ENCODE measurements at regions not wholly inside any gene's neighbourhood (a gene's known extent, or its start where the extent isn't known, plus 50 kb on each side); places are given as distances from the start of the nearest gene placed in this dataset.

- Histone ChIP-seq H3K9ac (ENCODE audit: low read length) (no peak overlapping the region), H3F3A (ENCODE audit: insufficient read depth, low read length, poor library complexity, severe bottlenecking) (no peaks in the 10 kb centered on the region), H3K9me3 (ENCODE audit: low read length) (no peaks in the 10 kb centered on the region), H2AFZ (ENCODE audit: low read depth, low read length) (no peak overlapping the region), H3K27ac (ENCODE audit: low read length) (no peak overlapping the region), H3K79me2 (replicated peaks; ENCODE audit: insufficient read depth, low read length) (no peaks in the 10 kb centered on the region), H3K4me3 (ENCODE audit: low read length) (no peak overlapping the region), H3K4me2 (ENCODE audit: low read length) (no peak overlapping the region), H3K9me2 (ENCODE audit: insufficient read depth, low read length) (no peaks in the 10 kb centered on the region), H3K36me3 (ENCODE audit: insufficient read depth, low read length) (no peaks in the 10 kb centered on the region), H3K27me3 (ENCODE audit: insufficient read depth, low read depth, low read length) (no peaks in the 10 kb centered on the region), H4K20me1 (ENCODE audit: insufficient read depth) (no peaks in the 10 kb centered on the region)
- TF ChIP-seq MXI1 (conservative IDR thresholded peaks at IDR 0.05; ENCODE audit: poor library complexity, severe bottlenecking), result no peak
- no peak for TF ChIP-seq EP300 (conservative IDR thresholded peaks at IDR 0.05; ENCODE audit: poor library complexity, severe bottlenecking)
- no peak for TF ChIP-seq RAD21 (conservative IDR thresholded peaks at IDR 0.05)
- no peak for TF ChIP-seq EZH2 (IDR thresholded peaks at IDR 0.05; ENCODE audit: borderline replicate concordance, insufficient read depth, low read length, poor library complexity, severe bottlenecking)
- no peak for TF ChIP-seq SMC3 (conservative IDR thresholded peaks at IDR 0.05; ENCODE audit: poor library complexity)
- TF ChIP-seq TAF1 (IDR thresholded peaks at IDR 0.05; ENCODE audit: low read depth), result no peak
- no peak for TF ChIP-seq POLR2AphosphoS5 (IDR thresholded peaks at IDR 0.05)
- no peak for TF ChIP-seq CTCF (IDR thresholded peaks at IDR 0.05; ENCODE audit: poor library complexity, severe bottlenecking)
Measured at GRCh38 chr1:61607448-61607847, 117.5 kb downstream of the TM2D1 start.

DNA sequence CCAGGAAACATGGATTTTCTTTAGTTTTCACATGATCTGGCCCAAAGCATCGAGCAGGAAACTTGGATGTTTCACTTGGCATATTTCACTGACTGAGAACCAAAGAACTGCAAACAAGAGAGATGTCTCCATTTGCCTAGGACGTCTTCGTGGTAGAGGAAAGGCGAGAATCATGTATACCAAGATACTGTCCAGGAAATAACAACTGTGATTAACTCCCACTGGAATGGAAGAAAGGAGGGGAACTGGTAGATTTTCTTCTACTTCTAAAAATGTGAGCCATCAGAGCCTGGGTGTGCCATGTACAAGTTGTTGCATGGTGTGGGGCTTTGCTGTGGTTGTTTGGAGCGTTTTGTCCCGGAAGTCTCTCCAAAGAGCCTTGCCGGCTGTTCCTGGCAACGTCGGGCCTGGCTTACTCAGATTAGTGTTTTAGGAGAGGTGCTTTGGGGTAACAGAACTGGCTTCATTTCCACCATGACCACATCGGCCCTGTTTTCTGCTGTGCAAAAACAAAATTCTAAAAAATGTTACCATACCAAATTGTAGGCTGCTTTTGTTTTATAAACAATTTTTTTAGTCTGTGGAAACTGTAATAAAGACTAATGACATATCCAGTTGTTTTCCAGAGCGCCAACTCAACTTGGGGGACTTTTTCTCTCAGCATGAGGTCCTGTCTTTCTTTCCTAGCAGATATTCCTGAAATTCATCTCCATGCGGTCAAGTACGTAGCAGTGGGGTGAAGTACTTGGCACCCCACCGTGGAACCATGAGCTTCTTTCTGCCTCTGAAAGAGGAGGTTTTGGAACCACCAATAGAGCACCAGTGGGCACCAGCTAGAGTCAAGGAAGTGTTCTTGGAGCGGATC is 118.3 kb downstream of the TM2D1 start:
- Histone ChIP-seq H2AFZ (ENCODE audit: low read depth, low read length) (no peak overlapping the region), H3K4me3 (ENCODE audit: low read length) (no peak overlapping the region), H3K27ac (ENCODE audit: low read length) (no peak overlapping the region), H3K9ac (ENCODE audit: low read length) (no peak overlapping the region), H4K20me1 (ENCODE audit: insufficient read depth) (no peaks in the 10 kb centered on the region), H3K9me3 (ENCODE audit: low read length) (no peaks in the 10 kb centered on the region), H3F3A (ENCODE audit: insufficient read depth, low read length, poor library complexity, severe bottlenecking) (no peaks in the 10 kb centered on the region), H3K9me2 (ENCODE audit: insufficient read depth, low read length) (no peaks in the 10 kb centered on the region), H3K4me2 (ENCODE audit: low read length) (no peak overlapping the region), H3K79me2 (replicated peaks; ENCODE audit: insufficient read depth, low read length) (no peaks in the 10 kb centered on the region), H3K27me3 (ENCODE audit: insufficient read depth, low read depth, low read length) (no peaks in the 10 kb centered on the region), H3K36me3 (ENCODE audit: insufficient read depth, low read length) (no peaks in the 10 kb centered on the region)
- no peak for TF ChIP-seq TAF1 (IDR thresholded peaks at IDR 0.05; ENCODE audit: low read depth)
- TF ChIP-seq EZH2 (IDR thresholded peaks at IDR 0.05; ENCODE audit: borderline replicate concordance, insufficient read depth, low read length, poor library complexity, severe bottlenecking), result no peak
- TF ChIP-seq MXI1 (conservative IDR thresholded peaks at IDR 0.05; ENCODE audit: poor library complexity, severe bottlenecking), result no peak
- TF ChIP-seq REST (IDR thresholded peaks at IDR 0.05; ENCODE audit: borderline replicate concordance), result no peak
- no peak for TF ChIP-seq POLR2AphosphoS5 (IDR thresholded peaks at IDR 0.05)

Data from neural cell (in vitro differentiated cells).